GM18526 (cell line): ENCODE measurements at regions not wholly inside any gene's neighbourhood (a gene's known extent, or its start where the extent isn't known, plus 50 kb on each side); places are given as distances from the start of the nearest gene placed in this dataset.

Experiments used
- POLR2A ChIP-seq: IDR thresholded peaks from 3 replicates; pipeline ENCODE4 v1.6.1; 2011; ENCODE audit not compliant: insufficient read length; ENCODE audit errors: extremely low read depth

- no peak for TF ChIP-seq POLR2A
Observed at GRCh38 chr17:77580531-77581270, 377.8 kb upstream of the TNRC6C start.

GRCh38 chr17:77581480-77581879 is 377.0 kb upstream of the TNRC6C start:
- TF ChIP-seq POLR2A: no peak

GRCh38 chr17:77585142-77585860 is 373.2 kb upstream of the TNRC6C start:
- TF ChIP-seq POLR2A: no peak

GRCh38 chr17:77590951-77591735 is 367.4 kb upstream of the TNRC6C start:
- no peak for TF ChIP-seq POLR2A

- TF ChIP-seq POLR2A: no peak
Observed at GRCh38 chr17:77592106-77592865, 366.2 kb upstream of the TNRC6C start.

GRCh38 chr17:77593081-77593480 is 365.4 kb upstream of the TNRC6C start:
- TF ChIP-seq POLR2A: no peak

GRCh38 chr17:77594416-77595209 is 363.9 kb upstream of the TNRC6C start:
- TF ChIP-seq POLR2A: no peak

- TF ChIP-seq POLR2A: no peak
Observed at GRCh38 chr17:77596491-77597417, 361.7 kb upstream of the TNRC6C start.

- no peak for TF ChIP-seq POLR2A
Observed at GRCh38 chr17:77597418-77598240, 360.9 kb upstream of the TNRC6C start.

- TF ChIP-seq POLR2A: no peak
Observed at GRCh38 chr17:77598241-77598620, 360.3 kb upstream of the TNRC6C start.

- TF ChIP-seq POLR2A: no peak
Observed at GRCh38 chr17:77599699-77600098, 358.8 kb upstream of the TNRC6C start.

- no peak for TF ChIP-seq POLR2A
Observed at GRCh38 chr17:77600346-77600745, 358.2 kb upstream of the TNRC6C start.
